ENCODE measurements at regions not wholly inside any gene's neighbourhood (a gene's known extent, or its start where the extent isn't known, plus 50 kb on each side); places are given as distances from the start of the nearest gene placed in this dataset.
"Not testable (repeated sequence)": the region's sequence is repeated elsewhere in the genome, so short reads cannot be mapped to it uniquely, and the experiment has no call there.

DNA sequence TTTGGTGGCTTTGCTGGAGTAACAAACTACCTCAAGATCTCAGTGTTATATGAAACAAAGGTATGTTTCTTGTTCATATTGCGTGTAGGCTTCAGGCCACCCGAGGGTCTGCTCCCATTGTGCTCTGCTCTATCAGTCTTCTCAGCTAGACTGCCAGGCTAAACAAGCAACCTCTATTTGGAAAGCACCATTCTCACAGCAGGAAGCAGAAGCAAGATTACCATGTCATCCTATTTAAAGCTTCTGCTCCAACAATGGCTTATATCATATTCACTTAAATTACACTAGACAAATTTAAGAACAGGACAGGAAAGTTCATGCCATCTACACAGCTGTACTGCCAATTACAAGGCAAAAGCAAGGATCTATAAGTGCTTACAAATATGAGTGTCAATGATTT, 385.8 kb downstream of the PPARGC1A start:
- no peak for DNase-seq

DNA sequence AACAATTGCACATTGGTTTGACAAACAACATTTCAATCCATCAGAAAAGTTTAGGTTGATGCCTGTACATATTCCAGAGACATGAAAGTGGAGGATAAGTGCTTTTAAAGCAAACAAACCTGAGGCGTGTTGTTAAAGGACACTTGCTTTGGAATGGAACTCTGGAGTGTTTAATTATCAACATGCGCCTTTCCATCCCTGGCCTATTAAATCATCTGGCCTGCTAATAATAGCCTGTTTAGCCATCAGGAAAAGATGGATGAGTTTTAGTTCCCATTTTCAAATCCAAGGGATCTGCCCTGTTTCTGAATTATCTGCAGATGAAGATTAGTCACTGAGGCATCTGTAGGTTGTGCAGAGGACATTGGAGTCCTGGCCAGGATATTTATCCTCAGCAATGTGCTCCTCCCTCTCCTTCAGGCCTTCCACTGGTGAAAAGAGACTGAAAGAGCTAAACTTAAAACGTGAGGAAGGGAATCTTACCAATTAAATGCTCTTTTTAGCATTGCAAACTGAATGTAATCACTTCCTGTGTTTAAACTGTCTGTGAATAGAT, 388.9 kb downstream of the PPARGC1A start:
- DNase-seq = no peak

DNA sequence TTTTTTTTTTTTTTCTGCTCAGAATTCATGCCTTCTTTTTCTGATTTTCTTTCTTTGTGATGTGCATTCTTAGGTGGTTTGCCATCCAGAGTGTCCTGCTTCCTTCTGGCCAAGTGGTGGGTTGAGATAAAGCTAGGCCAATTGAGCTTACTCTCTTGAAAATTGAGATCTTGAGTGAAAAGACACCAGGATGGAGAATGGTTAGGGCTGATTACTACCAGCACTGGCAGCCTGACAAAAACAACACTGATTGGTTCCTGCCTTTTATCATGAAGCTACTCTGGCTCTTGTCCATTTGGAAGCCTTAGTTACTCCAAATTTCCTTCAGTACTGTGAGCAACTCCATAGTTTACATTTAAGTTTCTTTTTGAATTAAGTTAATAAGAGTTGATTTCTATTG, 404.0 kb downstream of the PPARGC1A start:
- DNase-seq = no peak

DNA sequence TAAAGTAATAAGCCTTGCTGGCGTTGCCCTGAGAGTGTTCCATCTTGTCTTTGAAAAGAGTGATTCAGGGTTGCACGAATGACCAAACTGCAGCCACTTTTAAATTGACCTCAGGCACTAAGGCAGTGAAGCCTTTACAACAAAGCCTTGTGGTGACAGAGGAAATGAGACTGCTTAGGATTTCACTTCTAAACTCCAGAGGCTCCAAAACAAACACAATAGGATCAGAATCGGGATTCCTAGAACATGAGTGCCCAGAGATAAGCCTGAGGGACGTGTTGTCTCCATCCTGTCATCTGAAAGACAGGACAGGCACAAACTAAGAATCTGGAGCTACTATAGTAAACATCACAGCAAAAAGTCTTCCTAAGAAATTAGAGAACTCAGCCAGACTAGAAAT, 405.2 kb downstream of the PPARGC1A start:
- DNase-seq = no peak

DNA sequence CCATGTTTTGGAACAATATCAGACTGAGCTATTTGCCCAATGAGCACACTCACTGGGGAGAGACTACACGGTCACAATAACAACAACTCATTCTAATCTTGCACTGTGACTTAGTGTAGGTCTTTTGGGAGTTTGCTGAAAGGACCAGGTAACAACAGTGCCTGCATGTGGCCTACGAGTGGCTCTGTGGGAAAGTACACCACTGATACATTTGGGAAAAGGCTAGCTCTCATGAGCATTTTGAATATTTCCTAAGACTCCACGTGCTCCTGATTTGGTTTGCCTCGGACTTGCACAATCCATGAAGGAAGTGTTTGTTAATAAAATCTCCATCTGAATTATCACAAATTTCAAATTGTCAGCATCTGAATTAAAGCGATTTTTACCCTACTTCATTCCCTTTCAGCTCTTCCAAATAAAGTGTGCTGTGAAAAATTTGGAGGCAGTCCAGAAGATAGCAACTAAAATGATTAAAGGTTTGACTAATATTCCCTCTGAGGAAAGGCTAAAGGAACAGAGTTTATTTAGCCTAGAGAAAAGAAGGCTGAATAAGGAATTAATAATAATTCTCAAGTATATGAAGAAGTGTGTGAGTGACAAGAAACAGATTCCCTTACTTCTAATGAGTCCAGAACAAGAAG, 406.4 kb downstream of the PPARGC1A start:
- no peak for DNase-seq

DNA sequence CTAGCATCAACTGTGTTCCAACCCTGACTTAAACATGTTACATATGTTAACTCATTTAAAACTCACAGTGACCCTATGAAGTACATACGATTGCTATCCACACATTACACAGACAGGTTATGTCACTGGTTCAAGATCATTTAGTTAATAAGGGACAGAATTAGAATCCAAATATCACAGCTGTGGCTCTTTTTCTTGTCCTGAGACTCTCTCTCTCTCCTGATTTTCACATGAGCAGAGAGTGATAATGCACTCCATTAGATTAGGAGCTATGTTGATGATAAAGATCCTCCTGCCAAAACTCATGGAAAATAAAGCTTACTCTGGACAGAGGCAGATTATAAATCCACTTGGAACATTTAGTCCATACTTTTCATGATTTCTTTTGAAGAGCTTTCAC, 408.3 kb downstream of the PPARGC1A start:
- DNase-seq = no peak

DNA sequence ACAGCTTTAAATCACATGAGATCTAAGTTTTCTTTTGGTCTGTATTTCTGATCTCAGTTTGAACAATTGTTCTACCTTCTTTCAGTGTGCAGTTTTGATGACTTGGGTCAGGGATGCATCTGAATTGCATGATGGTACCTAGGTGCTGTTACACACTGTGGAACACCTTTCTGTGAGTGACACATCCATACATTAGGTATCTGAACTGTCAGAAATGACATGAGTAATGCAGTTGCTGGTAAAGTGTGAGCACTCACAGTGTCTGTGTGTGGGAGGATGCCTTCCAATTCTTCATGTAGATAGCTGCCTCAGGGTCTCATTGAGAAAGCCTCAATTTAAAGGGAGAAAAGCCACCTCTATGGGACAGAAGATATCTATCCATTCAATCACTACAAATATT, 411.9 kb downstream of the PPARGC1A start:
- DNase-seq = no peak

DNA sequence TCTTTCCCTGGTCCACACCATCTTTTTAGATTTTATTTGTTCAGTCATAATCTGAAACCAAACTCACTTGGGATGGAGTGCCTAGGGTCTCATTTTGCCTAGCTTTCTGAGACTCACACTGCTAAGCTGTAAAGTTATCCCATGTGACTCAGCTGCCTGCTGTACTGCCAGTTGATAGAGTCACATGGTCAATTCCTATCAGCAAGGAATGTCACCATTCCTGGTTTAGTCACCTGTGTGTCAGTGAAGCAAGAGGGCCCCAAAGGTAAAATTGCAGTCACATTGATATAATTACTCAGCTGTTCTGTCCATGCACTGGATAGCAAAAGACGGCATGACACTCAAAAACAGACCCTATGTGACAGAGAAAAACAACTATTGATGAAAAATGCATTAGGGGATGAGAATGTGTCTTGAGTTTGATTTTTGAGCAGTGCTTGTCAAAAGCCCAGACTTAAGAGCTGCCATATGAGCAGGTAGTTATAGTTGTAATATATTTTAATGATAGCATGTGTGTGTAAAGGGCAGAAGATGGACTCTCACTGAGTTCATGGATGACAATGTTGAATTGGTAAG, 413.2 kb downstream of the PPARGC1A start:
- DNase-seq = no peak

DNA sequence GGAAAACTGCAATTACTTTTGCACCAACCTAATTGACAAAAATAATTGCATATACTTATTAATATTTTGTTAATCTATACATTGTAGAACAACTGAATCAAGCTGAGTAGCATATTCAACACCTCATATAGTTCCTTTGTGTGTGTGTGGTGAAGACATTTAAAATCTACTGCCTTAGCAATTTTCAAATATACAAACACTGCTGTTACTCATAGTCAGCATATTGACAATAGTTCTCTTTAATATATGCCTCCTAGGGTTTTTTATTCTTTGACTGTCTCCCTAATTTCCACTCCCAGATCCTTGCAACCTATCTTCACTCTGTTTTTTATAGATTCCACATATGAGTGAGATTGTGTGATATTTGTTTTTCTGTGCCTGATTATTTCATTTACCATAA, 426.8 kb downstream of the PPARGC1A start:
- no peak for DNase-seq

DNA sequence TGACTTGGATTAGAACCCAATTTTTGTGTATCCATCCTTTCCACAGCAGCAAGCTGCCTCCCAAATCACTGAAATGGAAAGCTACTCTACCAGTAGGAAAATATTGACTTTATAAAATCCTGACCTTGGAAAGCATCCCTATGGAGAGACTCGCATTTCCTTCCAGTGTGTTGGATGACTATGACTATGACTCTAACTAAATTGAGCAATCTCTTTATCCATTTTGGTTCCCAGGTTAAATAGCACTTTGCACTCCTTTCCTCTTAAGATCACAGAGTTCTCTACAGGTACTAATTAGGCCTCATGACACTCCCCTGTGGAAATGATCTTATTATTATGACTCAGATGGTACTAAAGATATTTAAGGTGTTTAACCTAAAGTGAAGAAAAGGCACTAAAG, 431.8 kb downstream of the PPARGC1A start:
- no peak for DNase-seq

DNA sequence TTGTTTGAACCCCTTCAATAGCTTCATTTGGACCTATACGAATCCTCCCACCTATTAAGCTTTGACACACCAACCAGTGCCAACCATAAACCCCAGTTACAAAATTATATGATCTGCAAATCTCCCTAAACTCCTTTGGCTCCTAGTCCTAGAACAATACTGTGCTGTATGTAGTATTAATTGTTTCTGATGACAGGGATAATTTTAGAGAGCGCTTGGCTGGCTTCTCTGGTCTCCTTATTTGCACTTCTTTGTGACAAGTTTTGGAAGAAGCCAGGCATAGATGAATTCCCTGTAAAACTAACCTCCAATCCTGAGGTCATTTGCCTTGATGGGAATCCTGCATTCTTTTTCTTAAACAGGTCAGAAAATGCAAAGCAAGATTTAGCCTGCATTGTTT, 433.0 kb downstream of the PPARGC1A start:
- no peak for DNase-seq

DNA sequence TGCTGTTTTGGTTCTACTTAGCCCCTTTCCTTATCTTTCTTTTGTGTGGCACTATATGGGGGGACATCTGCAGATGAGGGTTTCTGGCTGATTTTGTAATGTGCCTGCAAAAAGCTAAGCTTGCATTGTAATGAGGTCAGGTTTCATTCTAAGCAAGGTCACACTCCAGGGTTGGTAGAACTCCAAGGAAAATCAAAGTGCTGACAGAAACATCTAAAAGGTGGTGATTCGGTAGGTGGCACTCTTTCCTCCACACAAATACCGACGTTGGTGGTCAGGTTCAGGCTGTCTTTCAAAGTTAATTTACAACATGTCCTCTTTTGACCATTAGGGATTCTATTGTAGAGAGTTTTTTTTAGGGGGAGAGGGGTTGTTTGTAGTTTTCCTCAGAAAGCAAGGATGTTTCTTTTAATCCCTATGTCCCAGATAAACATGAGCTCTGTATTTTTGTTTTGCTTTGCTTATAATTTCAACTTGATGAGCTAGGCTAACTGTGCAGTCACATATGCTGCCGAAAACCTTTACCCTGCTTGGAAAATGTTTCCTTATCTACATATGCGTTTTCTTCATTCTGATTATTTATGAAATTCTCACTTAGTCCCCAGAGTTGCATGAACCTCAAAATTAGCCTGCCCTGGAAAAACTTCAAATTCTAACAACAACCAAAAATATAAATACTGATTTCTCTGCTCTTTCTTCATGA, 434.2 kb downstream of the PPARGC1A start:
- DNase-seq = no peak

DNA sequence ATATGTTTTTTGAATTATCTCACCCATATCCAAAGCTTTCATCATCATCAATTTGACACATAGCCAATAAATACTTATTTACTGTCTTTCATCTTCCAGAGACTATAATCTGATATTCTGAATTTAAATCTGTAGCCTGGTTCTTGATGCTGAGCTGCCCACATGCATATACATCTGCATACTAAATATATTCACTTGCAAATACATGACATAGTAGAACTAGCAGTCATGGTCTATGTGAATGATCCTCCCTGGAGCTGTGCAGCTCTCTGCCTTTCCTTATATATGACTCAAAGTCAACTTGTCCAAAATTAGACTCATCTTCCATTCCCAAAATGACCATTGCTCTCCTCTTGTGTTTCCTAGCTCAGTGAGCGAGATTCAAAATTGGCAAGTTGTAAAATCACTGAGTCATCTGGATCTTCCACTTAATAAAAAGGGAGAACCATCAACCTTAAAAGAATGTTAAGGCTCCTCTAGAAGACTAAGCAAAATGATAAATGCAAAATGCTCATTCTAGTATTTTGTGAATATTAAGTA, 448.2 kb downstream of the PPARGC1A start:
- no peak for DNase-seq

DNA sequence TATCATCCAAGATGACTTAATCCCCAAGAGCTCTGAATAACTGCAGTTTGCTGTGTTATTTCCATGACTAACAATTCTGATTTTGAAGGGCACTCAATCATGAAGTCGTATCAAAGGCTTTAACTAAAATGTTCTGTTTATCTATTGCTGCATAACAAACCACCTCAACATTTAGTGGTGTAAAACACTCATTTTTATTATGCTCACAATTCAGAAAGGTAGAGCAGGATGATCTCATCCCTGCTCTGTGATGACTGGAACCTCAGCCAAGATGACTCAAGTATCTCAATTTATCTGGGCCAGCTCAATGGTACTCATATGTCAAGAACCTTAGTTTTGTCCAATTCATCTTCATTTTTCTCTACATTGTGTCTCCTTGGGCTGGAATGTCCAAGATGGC, 451.1 kb downstream of the PPARGC1A start:
- DNase-seq = no peak

DNA sequence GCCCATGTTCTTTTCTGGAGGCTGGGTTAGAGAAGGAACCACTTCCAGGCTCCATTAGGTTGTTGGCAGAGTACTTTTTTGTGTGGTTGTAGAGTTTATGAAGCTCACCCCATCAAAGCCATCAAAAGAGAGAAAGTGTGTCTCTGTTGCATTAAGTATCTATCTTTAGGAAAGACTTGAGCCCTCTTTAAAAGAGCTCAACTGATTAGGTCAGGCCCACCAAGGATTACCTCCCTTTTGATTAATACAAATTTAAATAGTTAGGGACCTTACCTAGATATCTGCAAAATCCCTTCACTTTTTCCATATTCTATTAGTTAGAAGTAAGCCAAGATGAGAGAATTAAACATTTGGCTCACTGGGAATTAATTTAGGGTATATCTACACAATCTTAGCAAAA, 460.4 kb downstream of the PPARGC1A start:
- DNase-seq = no peak

DNA sequence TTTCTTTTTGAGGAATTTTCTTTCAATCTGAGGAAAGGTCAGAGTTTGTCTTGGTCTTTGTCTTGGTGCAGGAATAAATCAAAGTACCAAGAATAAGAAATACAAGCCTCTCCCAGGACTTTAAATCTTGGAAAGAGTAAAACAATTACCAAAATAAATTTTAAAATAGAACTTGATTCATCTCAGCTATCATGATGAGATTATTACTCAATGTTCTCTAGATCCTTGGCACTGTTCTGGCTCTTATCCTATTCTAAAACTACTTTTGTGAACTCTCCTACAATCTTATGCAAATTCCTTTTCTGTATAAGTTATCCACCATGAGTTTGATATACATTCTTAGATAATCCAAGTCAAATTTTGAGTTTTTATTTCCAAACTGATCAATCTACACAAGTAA, 464.3 kb downstream of the PPARGC1A start:
- DNase-seq = no peak

DNA sequence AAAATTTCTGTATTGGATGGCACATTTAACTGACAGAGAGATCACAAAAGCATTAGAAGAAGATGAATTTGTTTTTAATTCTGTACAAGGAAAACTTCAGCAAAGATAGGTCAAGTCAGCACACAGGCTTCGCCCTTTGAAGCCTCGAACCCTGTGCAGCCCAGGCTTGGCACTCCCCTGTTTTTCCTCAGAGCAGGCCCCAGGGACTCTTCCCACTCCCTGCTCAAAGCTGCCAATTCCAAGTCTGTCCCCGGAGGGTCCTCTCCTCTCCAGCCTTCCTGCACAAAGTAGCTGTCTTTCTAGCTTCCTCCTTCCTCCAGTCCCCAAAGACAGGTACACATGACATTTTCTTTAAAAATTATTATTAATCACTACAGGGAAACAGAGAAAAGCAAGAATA, 466.3 kb downstream of the PPARGC1A start:
- no peak for DNase-seq

DNA sequence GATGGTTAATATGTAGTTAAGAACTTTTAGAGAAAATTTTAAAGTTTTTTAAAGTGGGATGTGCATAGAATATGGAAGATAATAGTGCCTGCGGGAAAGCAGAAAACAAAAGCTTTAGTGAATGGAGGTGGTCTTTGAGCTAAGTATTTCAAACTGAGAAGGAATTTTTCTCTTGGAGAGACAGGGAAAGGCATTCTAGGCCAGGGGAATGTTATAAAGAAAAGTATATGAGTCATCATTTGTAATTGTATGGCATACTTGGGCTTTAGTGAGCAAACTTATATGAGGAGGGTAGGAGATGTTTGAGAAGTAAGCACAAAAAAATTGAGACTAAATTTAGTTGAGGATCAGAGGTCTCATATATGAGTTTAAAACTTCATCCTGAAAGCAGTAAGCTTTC, 467.0 kb downstream of the PPARGC1A start:
- DNase-seq = no peak

DNA sequence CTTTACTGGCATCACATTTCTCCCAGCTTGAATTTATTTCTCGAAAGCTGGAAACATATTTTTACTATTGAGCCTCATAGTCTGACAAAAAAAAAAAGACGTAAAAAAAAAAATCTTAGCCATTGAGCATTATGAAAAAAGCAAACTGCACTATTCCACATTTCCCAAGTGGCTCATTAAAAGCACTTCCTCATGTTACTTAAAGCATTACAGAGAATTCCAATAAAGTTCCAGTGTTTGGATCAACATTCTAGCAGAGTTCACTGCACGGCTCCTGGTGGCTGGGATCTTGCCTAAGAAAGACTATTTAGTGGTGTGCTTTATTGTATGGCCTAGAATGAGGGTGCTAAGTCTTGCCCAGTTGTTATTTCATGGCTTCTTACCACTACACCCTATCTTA, 476.2 kb downstream of the PPARGC1A start:
- DNase-seq = no peak

DNA sequence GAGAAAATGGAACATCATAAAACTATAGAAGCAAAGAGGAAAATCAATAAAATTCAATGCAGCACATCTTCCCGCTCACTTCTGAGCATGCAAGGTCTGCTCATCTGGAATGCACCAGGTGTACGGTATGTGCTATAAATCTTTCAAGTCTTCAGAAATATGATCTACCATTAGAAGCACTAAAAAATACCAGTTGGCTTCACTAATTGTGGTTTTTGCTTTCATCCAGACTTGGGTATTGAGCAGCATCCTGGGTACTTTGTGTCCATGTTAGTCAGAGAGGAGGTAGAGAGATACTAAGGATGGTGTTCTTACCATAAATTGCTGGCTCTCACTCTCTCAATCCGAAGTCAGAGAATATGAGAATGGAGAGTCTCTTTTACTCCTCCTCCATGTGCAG, 477.1 kb downstream of the PPARGC1A start:
- DNase-seq = no peak

DNA sequence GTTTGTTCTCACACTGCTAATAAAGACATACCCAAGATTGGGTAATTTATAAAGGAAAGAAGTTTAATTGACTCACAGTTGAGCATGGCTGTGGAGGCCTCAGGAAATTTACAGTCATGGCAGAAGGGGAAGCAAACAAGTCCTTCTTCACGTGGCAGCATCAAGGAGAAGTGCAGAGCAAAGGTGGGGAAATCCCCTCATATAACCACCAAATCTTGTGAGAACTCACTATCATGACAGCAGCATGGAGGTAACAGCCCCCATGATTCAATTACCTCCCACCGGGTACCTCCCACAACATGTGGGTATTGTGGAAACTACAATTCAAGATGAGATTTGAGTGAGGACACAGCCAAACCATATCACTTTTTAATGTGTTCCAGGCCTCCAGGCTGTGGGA, 480.9 kb downstream of the PPARGC1A start:
- not testable (repeated sequence) for DNase-seq

DNA sequence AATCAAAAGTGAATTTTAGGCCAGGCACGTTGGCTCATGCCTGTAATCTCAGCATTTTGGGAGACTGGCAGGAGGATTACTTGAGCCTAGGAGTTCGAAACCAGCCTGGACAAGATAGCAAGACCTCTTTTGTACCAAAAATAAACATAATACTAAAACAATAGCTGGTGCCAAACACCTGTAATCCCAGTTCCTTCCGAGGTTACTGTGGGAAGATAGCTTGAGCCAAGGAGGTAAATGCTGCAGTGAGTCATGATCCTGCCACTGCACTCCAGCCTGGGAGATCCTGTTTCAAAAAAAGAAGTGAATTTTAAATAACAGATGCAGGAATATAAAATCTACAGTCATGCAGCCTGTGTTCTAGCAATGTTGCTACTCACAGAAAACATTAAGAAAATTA, 488.3 kb downstream of the PPARGC1A start:
- DNase-seq = no peak

DNA sequence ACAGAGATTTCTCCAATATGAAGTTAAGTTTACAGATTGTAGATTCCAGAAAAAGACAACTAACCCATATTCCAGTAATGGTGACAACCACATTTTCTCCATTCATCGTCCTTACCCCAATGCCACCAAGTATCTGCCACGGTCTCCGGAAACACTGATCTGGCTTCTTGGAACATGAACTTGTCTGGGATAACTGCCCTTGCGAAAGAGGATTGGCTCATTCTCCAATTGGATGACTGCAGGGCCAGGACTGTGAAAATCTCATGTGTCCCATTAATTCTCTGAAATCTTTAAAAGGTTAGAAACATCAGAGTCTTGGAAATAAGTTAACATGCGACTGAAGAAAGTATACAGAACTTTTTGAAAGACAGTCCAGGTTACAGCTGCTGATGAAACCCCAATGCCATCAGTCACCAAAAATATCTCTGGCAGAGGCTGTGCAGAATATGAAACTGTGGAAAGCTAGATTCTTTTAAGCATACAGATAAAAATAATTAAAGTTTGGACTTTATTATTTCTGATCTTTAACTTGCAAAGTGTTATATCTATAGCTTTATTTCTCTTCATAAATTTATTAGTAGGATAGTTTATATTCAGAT, 496.9 kb downstream of the PPARGC1A start:
- DNase-seq = no peak

DNA sequence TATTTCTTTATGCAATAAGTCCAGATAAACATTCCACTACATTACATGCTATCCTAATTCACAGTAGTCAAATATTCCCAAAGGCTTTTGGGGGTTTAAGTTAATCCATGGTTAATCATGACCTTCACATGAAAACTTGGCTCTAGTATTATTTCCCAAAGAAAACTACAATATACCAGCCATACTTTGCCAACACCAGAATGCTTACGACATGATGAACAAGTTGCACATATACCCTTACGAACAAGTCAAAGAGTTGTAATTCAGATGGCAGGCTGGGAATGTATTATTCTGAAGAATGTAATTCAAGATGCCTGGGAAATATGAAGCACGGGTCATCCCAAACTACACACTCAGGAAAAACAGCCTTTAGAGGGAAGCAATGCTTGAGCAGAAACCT, 499.6 kb downstream of the PPARGC1A start:
- DNase-seq = no peak
